ENCODE measurements at regions not wholly inside any gene's neighbourhood (a gene's known extent, or its start where the extent isn't known, plus 50 kb on each side); places are given as distances from the start of the nearest gene placed in this dataset.

DNA sequence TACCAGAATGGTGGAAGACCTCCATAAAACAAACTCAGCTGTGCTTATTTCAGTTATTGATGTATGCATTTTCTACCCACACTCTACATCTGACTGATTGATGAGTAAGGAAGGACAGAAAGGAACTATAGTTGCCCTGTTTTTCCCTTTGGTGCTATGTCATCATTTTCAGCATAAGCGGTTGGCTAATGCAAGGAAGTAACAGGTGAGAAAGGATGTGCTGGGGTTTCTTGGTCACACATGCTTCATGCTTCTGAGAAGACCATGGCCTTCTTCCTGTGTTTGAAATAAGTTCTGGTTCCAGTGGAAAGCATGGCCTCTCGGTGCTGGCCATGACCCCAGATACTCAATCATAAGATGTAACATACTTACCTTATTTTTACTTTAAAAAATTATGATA is 541.2 kb downstream of the PTPRU start:
- DNase-seq, result no peak
- Mint-ChIP-seq H3K36me3 (ENCODE audit: low read depth) (no peaks in the 10 kb centered on the region), H3K27me3 (ENCODE audit: insufficient read depth) (no peaks in the 10 kb centered on the region; the same call in none of the 2 replicates), H3K9me3 (peaks cover 5% of the 10 kb centered on the region; the same call in 1 of the 2 replicates), H3K27ac (no peak overlapping the region), H3K4me1 (ENCODE audit: low read depth) (no peaks in the 10 kb centered on the region), H3K4me3 (no peak overlapping the region)
- no peak for TF ChIP-seq CTCF (IDR thresholded peaks at IDR 0.05)

DNA sequence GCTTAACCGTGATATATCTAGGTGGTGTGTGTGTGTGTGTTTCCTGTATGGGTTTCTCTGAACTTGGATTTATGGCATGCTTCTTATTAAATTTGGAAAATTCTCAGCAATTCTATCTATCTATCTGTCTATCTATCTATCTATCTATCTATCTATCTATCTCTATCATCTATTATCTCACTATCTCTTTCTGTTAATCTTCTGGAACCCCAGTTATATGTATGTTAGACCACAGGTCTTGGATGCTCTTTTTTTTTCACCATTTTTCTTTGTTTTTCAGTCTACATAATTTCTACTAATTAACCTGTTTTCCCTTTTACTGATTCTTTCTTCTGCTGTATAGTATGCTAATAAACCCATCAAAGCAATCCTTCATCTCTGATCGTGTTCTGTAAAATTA is 538.0 kb downstream of the PTPRU start:
- Mint-ChIP-seq H3K9me3 (peaks cover 5% of the 10 kb centered on the region; the same call in 1 of the 2 replicates), H3K4me1 (ENCODE audit: low read depth) (no peaks in the 10 kb centered on the region), H3K27me3 (ENCODE audit: insufficient read depth) (no peaks in the 10 kb centered on the region; the same call in 1 of the 2 replicates), H3K36me3 (ENCODE audit: low read depth) (no peaks in the 10 kb centered on the region), H3K27ac (no peak overlapping the region), H3K4me3 (no peak overlapping the region)
- DNase-seq, result no peak
- no peak for TF ChIP-seq CTCF (IDR thresholded peaks at IDR 0.05)

GRCh38 chr1:29772584-29773100 is 536.3 kb downstream of the PTPRU start:
- H3K4me1 Mint-ChIP-seq (ENCODE audit: low read depth), result no peaks in the 10 kb centered on the region
- no peak overlapping the region for H3K27ac Mint-ChIP-seq
- no peaks in the 10 kb centered on the region for H3K36me3 Mint-ChIP-seq (ENCODE audit: low read depth)
- no peak for DNase-seq
- no peak overlapping the region for H3K4me3 Mint-ChIP-seq
- no peak for TF ChIP-seq CTCF (IDR thresholded peaks at IDR 0.05)
- H3K9me3 Mint-ChIP-seq, result peaks cover 5% of the 10 kb centered on the region; the same call in 1 of the 2 replicates
- peaks cover 2% of the 10 kb centered on the region for H3K27me3 Mint-ChIP-seq (ENCODE audit: insufficient read depth)

DNA sequence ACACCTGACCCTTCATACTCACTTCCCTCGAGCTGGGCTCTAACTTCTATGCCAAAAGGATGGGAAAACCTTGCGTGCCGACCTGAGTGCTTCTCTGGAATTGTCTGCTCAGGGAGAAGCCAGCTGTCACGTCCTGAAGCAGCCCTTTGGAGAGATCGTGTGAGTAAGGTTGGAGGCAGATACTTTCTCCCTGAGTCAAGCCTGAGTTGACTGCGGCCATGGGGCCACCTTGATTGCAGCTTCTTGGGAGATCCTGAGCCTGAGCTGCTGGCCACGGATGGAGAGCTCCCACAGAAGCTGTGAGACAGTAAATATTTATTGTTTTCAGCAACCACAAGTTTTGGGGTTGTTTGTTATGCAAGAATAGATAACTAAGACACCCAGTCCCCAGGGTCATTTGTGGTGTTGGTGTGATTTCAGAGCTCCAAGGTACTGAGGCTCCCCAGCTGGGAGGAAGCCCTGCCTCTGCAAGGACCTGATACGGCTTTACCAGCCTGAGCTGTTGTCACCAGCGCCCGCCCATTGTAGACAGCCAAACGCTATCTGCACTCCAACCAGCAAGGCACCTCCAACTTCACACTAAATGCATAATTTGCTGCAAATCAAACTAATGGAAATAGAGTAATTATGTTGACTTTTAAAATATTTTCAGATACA is 531.6 kb downstream of the PTPRU start:
- DNase-seq, result no peak
- Mint-ChIP-seq H3K4me1 (ENCODE audit: low read depth) (no peaks in the 10 kb centered on the region), H3K27me3 (ENCODE audit: insufficient read depth) (peaks cover 8% of the 10 kb centered on the region), H3K4me3 (no peak overlapping the region), H3K27ac (no peak overlapping the region), H3K9me3 (no peaks in the 10 kb centered on the region), H3K36me3 (ENCODE audit: low read depth) (no peaks in the 10 kb centered on the region)
- no peak for TF ChIP-seq CTCF (IDR thresholded peaks at IDR 0.05)

- no peak overlapping the region for H3K27ac Mint-ChIP-seq
- H3K27me3 Mint-ChIP-seq (ENCODE audit: insufficient read depth), result peaks cover 8% of the 10 kb centered on the region
- DNase-seq, result no peak
- H3K4me1 Mint-ChIP-seq (ENCODE audit: low read depth), result no peaks in the 10 kb centered on the region
- no peak overlapping the region for H3K4me3 Mint-ChIP-seq
- H3K36me3 Mint-ChIP-seq (ENCODE audit: low read depth), result no peaks in the 10 kb centered on the region
- no peak for TF ChIP-seq CTCF (IDR thresholded peaks at IDR 0.05)
- no peaks in the 10 kb centered on the region for H3K9me3 Mint-ChIP-seq
Observed at GRCh38 chr1:29767088-29767685, 530.9 kb downstream of the PTPRU start.

All from HFFc6 (cell line).